IMR-90 (cell line): ENCODE measurements at regions not wholly inside any gene's neighbourhood (a gene's known extent, or its start where the extent isn't known, plus 50 kb on each side); places are given as distances from the start of the nearest gene placed in this dataset.
A peak's percentile ranks its signal among the peaks of the same experiment; 100 is the strongest.

Source experiments
- ATAC-seq: fragments of 200-7000 bp; cut with Tn5 transposase; 2 replicates; pipeline ENCODE4 v1.9.1; 2020; ENCODE audit warnings: low read depth, mild to moderate bottlenecking, moderate library complexity
- BruUV-seq: library from RNA; stranded (reverse); fragments of 400-500 nt; replicated peaks from 2 replicates; lab custom pipeline; 2021; lab: Mats Ljungman, UMichigan
- CTCF ChIA-PET: fragments of 300-600 bp; formaldehyde crosslinking; extraction: SDS; loops from one replicate; lab custom pipeline; 2021; ENCODE audit warnings: antibody characterized with exemption; lab: Yijun Ruan, JAX
- POLR2A ChIA-PET: fragments of 300-600 bp; sonication (Branson Sonifier 250); formaldehyde crosslinking; loops from one replicate; lab custom pipeline; 2022; ENCODE audit warnings: antibody characterized with exemption; ENCODE audit not compliant: unreplicated experiment; lab: Charles Lee
- DNase-seq: peaks from one replicate; pipeline ENCODE4 v3.0.0; 2013
- H2AFZ ChIP-seq: replicated peaks from 2 replicates; pipeline ENCODE3; 2013; ENCODE audit warnings: low read length, mild to moderate bottlenecking; ENCODE audit not compliant: poor library complexity
- H2AK5ac ChIP-seq: 2 replicates; pipeline ENCODE4 v1.6.1; 2013; ENCODE audit warnings: low read depth, low read length, inconsistent platforms
- H2AK9ac ChIP-seq: replicated peaks from 2 replicates; pipeline ENCODE3; 2013; ENCODE audit warnings: mild to moderate bottlenecking, low read depth, low read length, moderate library complexity; ENCODE audit not compliant: poor library complexity
- H2BK120ac ChIP-seq: 2 replicates; pipeline ENCODE4 v1.6.1; 2013; ENCODE audit warnings: low read depth, low read length, inconsistent platforms
- H2BK15ac ChIP-seq: 3 replicates; pipeline ENCODE4 v1.6.1; 2013; ENCODE audit warnings: low read depth, low read length, inconsistent platforms
- H2BK20ac ChIP-seq: 2 replicates; pipeline ENCODE4 v1.6.1; 2013; ENCODE audit warnings: low read depth, mild to moderate bottlenecking, inconsistent platforms, low read length, moderate library complexity
- H2BK5ac ChIP-seq: 2 replicates; pipeline ENCODE4 v1.6.1; 2013; ENCODE audit warnings: mild to moderate bottlenecking, low read depth, low read length, inconsistent platforms; ENCODE audit not compliant: poor library complexity, severe bottlenecking
- H3K14ac ChIP-seq: replicated peaks from 2 replicates; pipeline ENCODE4 v1.6.1; 2013; ENCODE audit warnings: low read depth, low read length, inconsistent platforms
- H3K18ac ChIP-seq: 2 replicates; pipeline ENCODE4 v1.6.1; 2013; ENCODE audit warnings: low read depth, low read length, control low read depth
- H3K23ac ChIP-seq: 2 replicates; pipeline ENCODE4 v1.6.1; 2013; ENCODE audit warnings: low read depth, low read length, inconsistent platforms
- H3K27ac ChIP-seq: 2 replicates; pipeline ENCODE4 v1.5.1; 2013; ENCODE audit warnings: mild to moderate bottlenecking, control low read depth, low read length; ENCODE audit not compliant: insufficient read depth
- H3K27me3 ChIP-seq: 2 replicates; pipeline ENCODE4 v1.6.1; 2013; ENCODE audit warnings: low read length; ENCODE audit not compliant: control insufficient read depth, insufficient read depth
- H3K36me3 ChIP-seq: 2 replicates; pipeline ENCODE4 v1.6.1; 2013; ENCODE audit warnings: low read length, mixed read lengths; ENCODE audit not compliant: control insufficient read depth, insufficient read depth
- H3K4ac ChIP-seq: 2 replicates; pipeline ENCODE4 v1.6.1; 2013; ENCODE audit warnings: low read depth, low read length, inconsistent platforms
- H3K4me1 ChIP-seq: 2 replicates; pipeline ENCODE4 v1.6.1; 2013; ENCODE audit warnings: low read length, mixed read lengths; ENCODE audit not compliant: control insufficient read depth, insufficient read depth
- H3K4me2 ChIP-seq: 2 replicates; pipeline ENCODE4 v1.6.1; 2013; ENCODE audit warnings: low read depth, mild to moderate bottlenecking, control low read depth, low read length, moderate library complexity
- H3K4me3 ChIP-seq: 2 replicates; pipeline ENCODE4 v1.5.1; 2013; ENCODE audit warnings: low read depth, mild to moderate bottlenecking, control low read depth, low read length, moderate library complexity; ENCODE audit not compliant: insufficient read depth
- H3K56ac ChIP-seq: 2 replicates; pipeline ENCODE4 v1.6.1; 2013; ENCODE audit warnings: low read length, inconsistent platforms; ENCODE audit not compliant: insufficient read depth; ENCODE audit errors: extremely low read depth
- H3K79me1 ChIP-seq, 2 experiments: 2 replicates each; pipeline ENCODE4 v1.6.1; 2013; ENCODE audit warnings: low read length in 2 of 2, inconsistent platforms in 1 of 2, low read depth in 1 of 2
- H3K9ac ChIP-seq: 2 replicates; pipeline ENCODE4 v1.6.1; 2013; ENCODE audit warnings: low read depth, low read length, control low read depth
- H3K9me1 ChIP-seq: 2 replicates; pipeline ENCODE4 v1.6.1; 2013; ENCODE audit warnings: low read length, inconsistent platforms; ENCODE audit not compliant: insufficient read depth
- H3K9me3 ChIP-seq: 2 replicates; pipeline ENCODE4 v1.6.1; 2013; ENCODE audit warnings: low read length; ENCODE audit not compliant: control insufficient read depth, insufficient read depth
- H4K20me1 ChIP-seq: 2 replicates; pipeline ENCODE4 v1.6.1; 2013; ENCODE audit warnings: low read length, inconsistent platforms; ENCODE audit not compliant: insufficient read depth
- H4K5ac ChIP-seq: 2 replicates; pipeline ENCODE4 v1.6.1; 2013; ENCODE audit warnings: mild to moderate bottlenecking, low read depth, low read length, control low read depth
- H4K8ac ChIP-seq, 2 experiments: 2 replicates each; pipeline ENCODE4 v1.6.1; 2013; ENCODE audit warnings: low read depth in 2 of 2, low read length in 2 of 2, control low read depth in 1 of 2, inconsistent platforms in 1 of 2
- H4K91ac ChIP-seq: 2 replicates; pipeline ENCODE4 v1.6.1; 2013; ENCODE audit warnings: low read depth, low read length, inconsistent platforms; ENCODE audit not compliant: insufficient read depth
- BHLHE40 ChIP-seq: fragments of 150-350 bp; IDR thresholded peaks from 2 replicates; pipeline ENCODE4 v1.6.1; 2016; ENCODE audit warnings: mild to moderate bottlenecking, low read depth, low read length
- CEBPB ChIP-seq: IDR thresholded peaks from 2 replicates; pipeline ENCODE4 v1.6.1; 2012; ENCODE audit warnings: low read depth, low read length, improper control_type of control experiment
- WGBS, 2 experiments: methylation state at CpG; one replicate each; pipeline versions ENCODE4 v1.1.5 to v1.1.7; 2013; ENCODE audit warnings: missing lambda C conversion rate in 2 of 2; ENCODE audit not compliant: insufficient read length in 1 of 2; ENCODE audit errors: extremely low coverage in 2 of 2; 5-methylcytosine and 5-hydroxymethylcytosine counted together
- dilution Hi-C: fragments of 300-500 bp; cut with HindIII; formaldehyde crosslinking; loops from one replicate; pipeline ENCODE4 v1.14.3; 2018; ENCODE audit warnings: low sequenced_read_pairs; ENCODE audit not compliant: unreplicated experiment
- in situ Hi-C: fragments of 300-500 bp; cut with MboI; formaldehyde crosslinking; loops from 3 replicates; pipeline ENCODE4 v1.14.3; 2019; ENCODE audit warnings: low sequenced_read_pairs, inconsistent platforms, mixed read lengths
- intact Hi-C: fragments of 100-400 bp; cut with micrococcal nuclease; formaldehyde crosslinking; loops from 2 replicates; pipeline ENCODE4 v1.10.0; 2022

DNA sequence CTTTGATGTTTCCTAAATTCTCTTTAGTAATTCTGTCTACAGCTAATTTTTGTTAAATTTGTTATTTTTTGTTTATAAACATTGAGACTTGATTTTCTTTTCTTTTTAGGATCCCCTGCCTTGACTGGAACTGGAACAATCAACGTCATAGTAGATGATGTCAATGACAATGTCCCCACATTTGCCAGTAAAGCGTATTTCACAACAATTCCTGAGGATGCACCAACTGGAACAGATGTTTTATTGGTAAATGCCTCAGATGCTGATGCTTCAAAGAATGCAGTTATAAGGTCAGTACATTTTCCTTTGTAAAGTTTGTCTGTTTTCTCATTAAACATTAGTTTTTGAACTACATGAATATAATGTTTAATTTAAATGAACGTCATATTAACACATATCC is 119.4 kb downstream of the FAT4 start:
- Histone ChIP-seq H3K4me3 (no peak overlapping the region), H3K4me1 (peaks cover 4% of the 10 kb centered on the region), H3K36me3 (peaks cover 4% of the 10 kb centered on the region), H4K8ac (no peak overlapping the region), H4K91ac (no peak overlapping the region), H2AK5ac (no peak overlapping the region), H2BK15ac (no peak overlapping the region), H2AFZ (no peak overlapping the region), H3K14ac (no peak overlapping the region), H3K4me2 (no peak overlapping the region), H2BK20ac (no peak overlapping the region), H3K9me3 (no peaks in the 10 kb centered on the region), H4K5ac (no peak overlapping the region), H3K27ac (no peak overlapping the region), H3K56ac (no peak overlapping the region), H4K20me1 (no peaks in the 10 kb centered on the region), H3K9ac (no peak overlapping the region), H3K27me3 (no peaks in the 10 kb centered on the region), H2BK5ac (no peak overlapping the region), H3K79me1 (no peaks in the 10 kb centered on the region; a peak in 2 of 4 replicates), H3K23ac (no peak overlapping the region), H2AK9ac (no peak overlapping the region), H3K18ac (no peak overlapping the region), H3K9me1 (no peaks in the 10 kb centered on the region), H3K4ac (no peak overlapping the region), H2BK120ac (no peak overlapping the region)
- ChIA-PET POLR2A (interaction anchor here (0.6 kb wide), 1 partner anchor 976 kb away, joined by 5 read pairs; no protein-coding TSS in a partner anchor), CTCF (no interaction called here)
- TF ChIP-seq CEBPB (peak; percentile 71), BHLHE40 (no peak)
- no TSS peak for BruUV-seq
- DNase-seq (peak; percentile 8), ATAC-seq (no peak)
- dilution Hi-C loops (no loop called here), in situ Hi-C loops (no loop called here), intact Hi-C loops (loop anchor here (5.0 kb wide), 1 partner anchor 117 kb away; no protein-coding TSS in a partner anchor)
- no CpG with 5 or more reads among the region's 3 CpGs for WGBS, 2 experiments
